Ishikawa (cell line): ENCODE measurements at regions not wholly inside any gene's neighbourhood (a gene's known extent, or its start where the extent isn't known, plus 50 kb on each side); places are given as distances from the start of the nearest gene placed in this dataset.

Source experiments
- CEBPB ChIP-seq: IDR thresholded peaks from 2 replicates; pipeline ENCODE4 v1.6.1; 2012
- CREB1 ChIP-seq: IDR thresholded peaks from 2 replicates; pipeline ENCODE4 v1.6.1; 2012; ENCODE audit warnings: low read depth
- EGR1 ChIP-seq: IDR thresholded peaks from 2 replicates; pipeline ENCODE4 v1.6.1; 2012
- EP300 ChIP-seq: IDR thresholded peaks from 2 replicates; pipeline ENCODE4 v1.6.1; 2012; ENCODE audit warnings: borderline replicate concordance
- FOXM1 ChIP-seq: IDR thresholded peaks from 2 replicates; pipeline ENCODE4 v1.6.1; 2012; ENCODE audit warnings: low read depth, borderline replicate concordance
- MAX ChIP-seq: IDR thresholded peaks from 2 replicates; pipeline ENCODE4 v1.6.1; 2012
- NFIC ChIP-seq: IDR thresholded peaks from 2 replicates; pipeline ENCODE4 v1.6.1; 2012
- RAD21 ChIP-seq: IDR thresholded peaks from 2 replicates; pipeline ENCODE4 v1.6.1; 2012; ENCODE audit warnings: low read depth
- REST ChIP-seq: IDR thresholded peaks from 2 replicates; pipeline ENCODE4 v1.6.1; 2012; ENCODE audit warnings: low read depth, mild to moderate bottlenecking
- TAF1 ChIP-seq: IDR thresholded peaks from 2 replicates; pipeline ENCODE4 v1.6.1; 2012; ENCODE audit warnings: low read depth, mild to moderate bottlenecking
- TCF12 ChIP-seq: IDR thresholded peaks from 2 replicates; pipeline ENCODE4 v1.6.1; 2012; ENCODE audit warnings: low read depth
- TEAD4 ChIP-seq: IDR thresholded peaks from 2 replicates; pipeline ENCODE4 v1.6.1; 2012
- USF1 ChIP-seq: IDR thresholded peaks from 2 replicates; pipeline ENCODE4 v1.6.1; 2012
- YY1 ChIP-seq: IDR thresholded peaks from 2 replicates; pipeline ENCODE4 v1.6.1; 2012; ENCODE audit warnings: low read depth
- ZBTB7A ChIP-seq: IDR thresholded peaks from 2 replicates; pipeline ENCODE4 v1.6.1; 2012; ENCODE audit warnings: low read depth

GRCh38 chr2:17199741-17200140 lies 318.5 kb downstream of the RAD51AP2 start:
- TF ChIP-seq FOXM1 (no peak), RAD21 (no peak), REST (no peak), YY1 (no peak), CEBPB (no peak), TCF12 (no peak), USF1 (no peak), EGR1 (no peak), TAF1 (no peak), TEAD4 (no peak)

- TF ChIP-seq RAD21 (no peak), TEAD4 (no peak), REST (no peak), EP300 (no peak), YY1 (no peak), TCF12 (no peak)
Observed at GRCh38 chr2:17196380-17196779, 321.9 kb downstream of the RAD51AP2 start.

- no peak for TF ChIP-seq NFIC
- no peak for TF ChIP-seq TEAD4
- no peak for TF ChIP-seq CEBPB
- TF ChIP-seq CREB1, result no peak
- no peak for TF ChIP-seq MAX
Observed at GRCh38 chr2:17195016-17195415, 323.2 kb downstream of the RAD51AP2 start.

GRCh38 chr2:17194083-17194482 lies 324.2 kb downstream of the RAD51AP2 start:
- no peak for TF ChIP-seq CEBPB
- TF ChIP-seq EGR1, result no peak
- TF ChIP-seq ZBTB7A, result no peak
- TF ChIP-seq EP300, result no peak
- TF ChIP-seq TEAD4, result no peak
- no peak for TF ChIP-seq TCF12
- no peak for TF ChIP-seq TAF1
- no peak for TF ChIP-seq NFIC
- TF ChIP-seq REST, result no peak
- no peak for TF ChIP-seq CREB1
- no peak for TF ChIP-seq FOXM1
- TF ChIP-seq MAX, result no peak
- TF ChIP-seq USF1, result no peak
- no peak for TF ChIP-seq YY1
- TF ChIP-seq RAD21, result no peak

GRCh38 chr2:17191223-17191622 lies 327.0 kb downstream of the RAD51AP2 start:
- TF ChIP-seq CEBPB (no peak), REST (no peak), MAX (no peak), TCF12 (no peak), FOXM1 (no peak)
